H1 (cell line): ENCODE measurements at regions not wholly inside any gene's neighbourhood (a gene's known extent, or its start where the extent isn't known, plus 50 kb on each side); places are given as distances from the start of the nearest gene placed in this dataset.

Experiments
- CTCF ChIA-PET: fragments of 300-600 bp; sonication (Branson Sonifier 250); formaldehyde crosslinking; loops from one replicate; lab custom pipeline; 2021; ENCODE audit not compliant: partially characterized antibody; lab: Charles Lee
- POLR2A ChIA-PET: fragments of 300-600 bp; sonication (Branson Sonifier 250); formaldehyde crosslinking; loops from one replicate; lab custom pipeline; 2021; ENCODE audit warnings: inconsistent platforms; ENCODE audit not compliant: partially characterized antibody; lab: Charles Lee
- DNase-seq, 2 experiments: peaks; one replicate each; pipeline versions ENCODE4 v3.0.0 to v3.0.0-alpha.2; 2010 to 2022; ENCODE audit warnings: low spot score in 2 of 2, low read depth in 1 of 2, mixed read lengths in 1 of 2
- FAIRE-seq: peaks from 2 replicates; lab custom pipeline; 2011; peaks lifted over from hg19 to GRCh38; lab: Jason Lieb, UNC
- H2AFZ ChIP-seq: 2 replicates; pipeline ENCODE4 v1.8.1; 2012; ENCODE audit warnings: low read length, inconsistent platforms
- H2AK5ac ChIP-seq: 2 replicates; pipeline ENCODE4 v1.6.1; 2013; ENCODE audit warnings: low read depth, low read length
- H2BK120ac ChIP-seq: replicated peaks from 2 replicates; pipeline ENCODE3; 2013; ENCODE audit warnings: low read depth, low read length, inconsistent platforms
- H2BK12ac ChIP-seq: 2 replicates; pipeline ENCODE4 v1.6.1; 2013; ENCODE audit warnings: low read depth, low read length
- H2BK15ac ChIP-seq: 2 replicates; pipeline ENCODE4 v1.6.1; 2013; ENCODE audit warnings: low read length
- H2BK20ac ChIP-seq: 2 replicates; pipeline ENCODE4 v1.6.1; 2013; ENCODE audit warnings: low read length
- H2BK5ac ChIP-seq: 2 replicates; pipeline ENCODE4 v1.6.1; 2013; ENCODE audit warnings: low read depth, low read length
- H3K14ac ChIP-seq: 2 replicates; pipeline ENCODE4 v1.6.1; 2013; ENCODE audit warnings: inconsistent platforms; ENCODE audit not compliant: insufficient read length
- H3K18ac ChIP-seq: 2 replicates; pipeline ENCODE4 v1.6.1; 2013; ENCODE audit warnings: low read length; ENCODE audit errors: extremely low read depth
- H3K23ac ChIP-seq: 2 replicates; pipeline ENCODE4 v1.6.1; 2013; ENCODE audit warnings: inconsistent platforms; ENCODE audit not compliant: insufficient read length
- H3K23me2 ChIP-seq: 2 replicates; pipeline ENCODE4 v1.6.1; 2013; ENCODE audit warnings: low read depth, low read length
- H3K27ac ChIP-seq: 2 replicates; pipeline ENCODE4 v1.6.1; 2011; ENCODE audit warnings: low read depth, low read length, inconsistent platforms
- H3K27me3 ChIP-seq, 4 experiments: replicated peaks in 1 of 4; 1 replicate in 1 of 4; 2 replicates in 3 of 4; pipeline versions ENCODE4 v1.6.1 to v1.8.1; 2011 to 2013; ENCODE audit warnings: low read length in 3 of 4, mild to moderate bottlenecking in 3 of 4, inconsistent platforms in 2 of 4, mixed read lengths in 2 of 4, moderate library complexity in 1 of 4; ENCODE audit not compliant: control insufficient read depth in 3 of 4, insufficient read depth in 3 of 4; ENCODE audit errors: extremely low read depth in 1 of 4
- H3K36me3 ChIP-seq, 4 experiments: 2 replicates each; pipeline versions ENCODE4 v1.6.1 to v1.8.1; 2011 to 2013; ENCODE audit warnings: mild to moderate bottlenecking in 4 of 4, low read length in 3 of 4, moderate library complexity in 2 of 4, control low read depth in 1 of 4, inconsistent platforms in 1 of 4; ENCODE audit not compliant: insufficient read depth in 4 of 4, control insufficient read depth in 2 of 4
- H3K4ac ChIP-seq: replicated peaks from 2 replicates; pipeline ENCODE3; 2013; ENCODE audit warnings: low read length, low read depth, mixed read lengths, inconsistent platforms; ENCODE audit not compliant: insufficient read length
- H3K4me1 ChIP-seq, 4 experiments: replicated peaks in 1 of 4; 1 replicate in 1 of 4; 2 replicates in 3 of 4; pipeline versions ENCODE4 v1.6.1 to v1.8.1; 2011 to 2013; ENCODE audit warnings: low read length in 3 of 4, inconsistent platforms in 2 of 4, mixed read lengths in 1 of 4; ENCODE audit not compliant: insufficient read depth in 4 of 4, control insufficient read depth in 3 of 4
- H3K4me2 ChIP-seq, 2 experiments: 2 replicates each; pipeline versions ENCODE4 v1.6.1 to v1.8.1; 2011 to 2013; ENCODE audit warnings: low read depth in 2 of 2, low read length in 2 of 2, control low read depth in 1 of 2, inconsistent platforms in 1 of 2, mild to moderate bottlenecking in 1 of 2; ENCODE audit not compliant: insufficient read depth in 1 of 2
- H3K4me3 ChIP-seq, 4 experiments: fragments of 200-600, 300-600 bp in 1 of 4; sonication (generic), shearing (Covaris generic), sonication (Bioruptor Twin) in 1 of 4; 2 replicates each; pipeline versions ENCODE4 v1.5.1 to v1.8.1; 2011 to 2016; ENCODE audit warnings: low read length in 4 of 4, low read depth in 3 of 4, control low read depth in 2 of 4, inconsistent platforms in 2 of 4, mild to moderate bottlenecking in 2 of 4, mixed read lengths in 1 of 4, moderate library complexity in 1 of 4; ENCODE audit not compliant: insufficient read depth in 2 of 4; ENCODE audit errors: extremely low read depth in 1 of 4
- H3K56ac ChIP-seq: replicated peaks from 2 replicates; pipeline ENCODE3; 2013; ENCODE audit warnings: low read depth, mild to moderate bottlenecking, mixed read lengths, low read length, inconsistent platforms; ENCODE audit not compliant: insufficient read length
- H3K79me1 ChIP-seq: 2 replicates; pipeline ENCODE4 v1.6.1; 2013; ENCODE audit warnings: low read depth, low read length, control low read depth
- H3K79me2 ChIP-seq, 2 experiments: 2 replicates each; pipeline versions ENCODE4 v1.6.1 to v1.8.1; 2012 to 2013; ENCODE audit warnings: low read length in 2 of 2, mild to moderate bottlenecking in 2 of 2, inconsistent platforms in 1 of 2; ENCODE audit not compliant: insufficient read depth in 2 of 2, control insufficient read depth in 1 of 2
- H3K9ac ChIP-seq, 4 experiments: replicated peaks in 1 of 4; 1 replicate in 1 of 4; 2 replicates in 3 of 4; pipeline versions ENCODE4 v1.6.1 to v1.8.1; 2011 to 2013; ENCODE audit warnings: low read depth in 3 of 4, low read length in 3 of 4, control low read depth in 2 of 4, mild to moderate bottlenecking in 2 of 4, moderate library complexity in 2 of 4, inconsistent platforms in 1 of 4; ENCODE audit errors: extremely low read depth in 1 of 4
- H3K9me3 ChIP-seq, 2 experiments: 2 replicates each; pipeline versions ENCODE4 v1.6.1 to v1.8.1; 2012 to 2013; ENCODE audit warnings: mild to moderate bottlenecking in 2 of 2, moderate library complexity in 2 of 2, control low read depth in 1 of 2, inconsistent platforms in 1 of 2, low read depth in 1 of 2, low read length in 1 of 2, mixed read lengths in 1 of 2; ENCODE audit not compliant: insufficient read depth in 2 of 2
- H4K20me1 ChIP-seq, 2 experiments: replicated peaks in 1 of 2; 2 replicates each; pipeline versions ENCODE3 to v1.8.1; 2011 to 2013; ENCODE audit warnings: inconsistent platforms in 2 of 2, low read length in 2 of 2, mild to moderate bottlenecking in 1 of 2; ENCODE audit not compliant: insufficient read depth in 2 of 2, control insufficient read depth in 1 of 2
- H4K5ac ChIP-seq: 2 replicates; pipeline ENCODE4 v1.6.1; 2013; ENCODE audit warnings: low read length, low read depth, mixed read lengths, inconsistent platforms; ENCODE audit not compliant: insufficient read length
- H4K8ac ChIP-seq: 2 replicates; pipeline ENCODE4 v1.8.0; 2013; ENCODE audit warnings: mild to moderate bottlenecking, moderate library complexity, low read length, inconsistent platforms; ENCODE audit not compliant: insufficient read depth; ENCODE audit errors: extremely low read depth
- H4K91ac ChIP-seq: replicated peaks from 2 replicates; pipeline ENCODE3; 2013; ENCODE audit warnings: low read length, mixed read lengths, inconsistent platforms; ENCODE audit not compliant: insufficient read length
- BCL11A ChIP-seq, 2 experiments: IDR thresholded peaks; one replicate each; pipeline ENCODE4 v1.6.1; 2011; ENCODE audit warnings: low read depth in 2 of 2, low read length in 2 of 2, mild to moderate bottlenecking in 2 of 2
- BRCA1 ChIP-seq: IDR thresholded peaks from 2 replicates; pipeline ENCODE4 v1.6.1; 2012; ENCODE audit warnings: low read depth, low read length, improper control_type of control experiment
- CTCF ChIP-seq, 3 experiments: IDR thresholded peaks; 1 replicate in 2 of 3; 2 replicates in 1 of 3; pipeline versions ENCODE4 v1.5.1 to v1.6.1; 2011; ENCODE audit warnings: low read length in 3 of 3, mild to moderate bottlenecking in 3 of 3, inconsistent platforms in 2 of 3, low read depth in 1 of 3, moderate library complexity in 1 of 3; ENCODE audit not compliant: insufficient read depth in 1 of 3; ENCODE audit errors: control extremely low read depth in 1 of 3
- EGR1 ChIP-seq: IDR thresholded peaks from 2 replicates; pipeline ENCODE4 v1.6.1; 2011; ENCODE audit warnings: low read depth, low read length, borderline replicate concordance
- JUN ChIP-seq: IDR thresholded peaks from 2 replicates; pipeline ENCODE4 v1.6.1; 2011; ENCODE audit warnings: low read depth, mild to moderate bottlenecking, improper control_type of control experiment, low read length
- JUND ChIP-seq: IDR thresholded peaks from 2 replicates; pipeline ENCODE4 v1.6.1; 2011; ENCODE audit warnings: mild to moderate bottlenecking, improper control_type of control experiment, low read length
- KDM1A ChIP-seq: fragments of 200-600, 300-600 bp; sonication (generic); IDR thresholded peaks from 2 replicates; pipeline ENCODE4 v1.7.1; 2016; ENCODE audit warnings: mild to moderate bottlenecking, low read length, borderline replicate concordance
- RBBP5 ChIP-seq: IDR thresholded peaks from 2 replicates; pipeline ENCODE4 v1.7.1; 2012; ENCODE audit warnings: low read depth, mild to moderate bottlenecking, inconsistent platforms, low read length, moderate library complexity, borderline replicate concordance
- SRF ChIP-seq: IDR thresholded peaks from 2 replicates; pipeline ENCODE4 v1.6.1; 2011; ENCODE audit warnings: mild to moderate bottlenecking, low read depth, low read length, moderate library complexity
- TEAD4 ChIP-seq: IDR thresholded peaks from 2 replicates; pipeline ENCODE4 v1.6.1; 2012; ENCODE audit warnings: low read depth, low read length, inconsistent platforms, mixed read lengths
- WGBS, 2 experiments: shearing (Covaris generic) in 1 of 2; methylation state at CpG; one replicate each; pipeline versions ENCODE4 v1.1.6 to v1.1.7; 2013 to 2015; ENCODE audit warnings: low lambda C conversion rate in 2 of 2, mixed read lengths in 2 of 2, inconsistent platforms in 1 of 2, low coverage in 1 of 2, missing lambda C conversion rate in 1 of 2; ENCODE audit not compliant: insufficient replicate concordance in 2 of 2, insufficient coverage in 1 of 2, insufficient read length in 1 of 2; ENCODE audit errors: extremely low coverage in 1 of 2, missing lambda C conversion rate in 1 of 2; 5-methylcytosine and 5-hydroxymethylcytosine counted together

- H3K14ac ChIP-seq: no peak overlapping the region
- H2BK20ac ChIP-seq: no peak overlapping the region
- H4K5ac ChIP-seq: no peak overlapping the region
- H3K36me3 ChIP-seq: no peaks in the 10 kb centered on the region
- TF ChIP-seq JUND: no peak
- no peak for TF ChIP-seq BCL11A (IDR thresholded peaks at IDR 0.05; ENCODE audit: low read depth in 2 of 2, low read length in 2 of 2)
- TF ChIP-seq BRCA1: no peak
- no peak for TF ChIP-seq CTCF (IDR thresholded peaks at IDR 0.05; ENCODE audit: control extremely low read depth in 1 of 3, insufficient read depth in 1 of 3, low read depth in 1 of 3, low read length in 3 of 3)
- no peak for TF ChIP-seq EGR1
- no peak for TF ChIP-seq KDM1A
- no peak for TF ChIP-seq TEAD4
- no peak for TF ChIP-seq RBBP5
- TF ChIP-seq JUN: no peak
- TF ChIP-seq SRF: no peak
- ChIA-PET CTCF (interaction anchor here (0.9 to 1.7 kb wide), 4 partner anchors 15 to 249 kb away, joined by 3 to 9 read pairs (median 5); no protein-coding TSS in a partner anchor), POLR2A (no interaction called here)
- H3K79me2 ChIP-seq: no peaks in the 10 kb centered on the region
- no peak overlapping the region for H3K27ac ChIP-seq
- no peak overlapping the region for H3K23ac ChIP-seq
- 90% methylated on average over 2 of the region's 2 CpGs; no CpG with 5 or more reads in 1 of the 2 experiments for WGBS, 2 experiments
- H4K20me1 ChIP-seq: no peaks in the 10 kb centered on the region
- no peak overlapping the region for H2BK12ac ChIP-seq
- H3K9me3 ChIP-seq: no peaks in the 10 kb centered on the region
- no peak for DNase-seq
- FAIRE-seq: no peak
- no peak overlapping the region for H4K8ac ChIP-seq
- H3K56ac ChIP-seq: no peak overlapping the region
- H2AK5ac ChIP-seq: no peak overlapping the region
- no peak overlapping the region for H3K4me2 ChIP-seq
- H3K79me1 ChIP-seq: no peaks in the 10 kb centered on the region
- H2BK15ac ChIP-seq: no peak overlapping the region
- no peaks in the 10 kb centered on the region for H3K4me1 ChIP-seq
- no peak overlapping the region for H3K4me3 ChIP-seq
- H2AFZ ChIP-seq: no peak overlapping the region
- H3K27me3 ChIP-seq: no peaks in the 10 kb centered on the region
- no peak overlapping the region for H3K4ac ChIP-seq
- no peak overlapping the region for H2BK120ac ChIP-seq
- H3K23me2 ChIP-seq: no peaks in the 10 kb centered on the region
- no peak overlapping the region for H4K91ac ChIP-seq
- no peak overlapping the region for H2BK5ac ChIP-seq
- no peak overlapping the region for H3K9ac ChIP-seq
- no peak overlapping the region for H3K18ac ChIP-seq
Measured at GRCh38 chr3:148223266-148223665, 474.4 kb upstream of the AGTR1 start.
